ENCODE measurements at regions not wholly inside any gene's neighbourhood (a gene's known extent, or its start where the extent isn't known, plus 50 kb on each side); places are given as distances from the start of the nearest gene placed in this dataset.

- no peak for TF ChIP-seq CTCF (conservative IDR thresholded peaks at IDR 0.05; ENCODE audit: low read depth, low read length)
- no peak for TF ChIP-seq EZH2 (IDR thresholded peaks at IDR 0.05; ENCODE audit: borderline replicate concordance, low read depth, low read length, poor library complexity, severe bottlenecking)
Observed at GRCh38 chr5:38707352-38708210, 138.2 kb upstream of the OSMR start.

Data from A673 (cell line).